NCI-H2081 treated with DMSO at 0.1 percent for 48 hours (cell line): ENCODE measurements at regions not wholly inside any gene's neighbourhood (a gene's known extent, or its start where the extent isn't known, plus 50 kb on each side); places are given as distances from the start of the nearest gene placed in this dataset.
"Not testable (repeated sequence)": the region's sequence is repeated elsewhere in the genome, so short reads cannot be mapped to it uniquely, and the experiment has no call there.

Source experiments
- DNase-seq: peaks from one replicate; lab custom pipeline; 2025; lab: John Stamatoyannopoulos, UW

DNA sequence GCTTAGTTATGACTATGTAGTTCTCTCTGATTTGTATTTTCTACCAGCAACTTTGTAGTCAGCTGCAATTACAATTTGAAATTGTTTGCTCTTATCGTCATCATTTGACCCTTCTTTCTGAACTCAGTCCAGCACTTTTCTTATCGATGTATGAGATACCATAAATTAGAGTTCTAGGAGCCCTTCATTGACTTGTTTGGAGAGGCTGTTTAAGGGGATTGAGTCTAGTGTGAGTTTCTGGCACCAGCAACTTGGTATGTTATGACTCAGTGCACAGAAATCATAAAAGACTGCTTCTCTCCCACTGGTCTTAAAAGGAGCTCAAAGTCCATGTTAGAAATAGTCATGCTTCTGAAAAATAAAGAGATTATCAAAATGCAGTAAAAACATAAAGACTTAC, 190.3 kb downstream of the TENT5A start:
- no peak for DNase-seq

DNA sequence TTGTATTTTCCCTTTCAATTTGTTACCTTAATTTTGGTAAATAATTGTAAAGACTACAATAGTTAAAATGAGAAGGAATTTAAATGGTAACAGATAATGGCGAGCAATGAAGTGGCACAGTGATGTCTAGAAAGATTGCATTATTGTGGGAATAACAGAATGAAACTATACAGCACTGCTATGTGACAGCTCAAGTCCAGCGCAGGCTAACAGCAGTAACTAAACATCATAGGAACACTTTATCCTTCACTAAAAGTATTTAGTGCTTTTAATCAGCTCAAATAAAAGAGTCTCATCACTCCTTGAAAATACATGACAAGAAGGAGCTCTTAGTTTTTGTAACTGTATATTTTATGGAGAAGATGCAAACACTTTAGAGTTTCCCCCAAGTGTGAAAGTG, 190.8 kb downstream of the TENT5A start:
- no peak for DNase-seq

DNA sequence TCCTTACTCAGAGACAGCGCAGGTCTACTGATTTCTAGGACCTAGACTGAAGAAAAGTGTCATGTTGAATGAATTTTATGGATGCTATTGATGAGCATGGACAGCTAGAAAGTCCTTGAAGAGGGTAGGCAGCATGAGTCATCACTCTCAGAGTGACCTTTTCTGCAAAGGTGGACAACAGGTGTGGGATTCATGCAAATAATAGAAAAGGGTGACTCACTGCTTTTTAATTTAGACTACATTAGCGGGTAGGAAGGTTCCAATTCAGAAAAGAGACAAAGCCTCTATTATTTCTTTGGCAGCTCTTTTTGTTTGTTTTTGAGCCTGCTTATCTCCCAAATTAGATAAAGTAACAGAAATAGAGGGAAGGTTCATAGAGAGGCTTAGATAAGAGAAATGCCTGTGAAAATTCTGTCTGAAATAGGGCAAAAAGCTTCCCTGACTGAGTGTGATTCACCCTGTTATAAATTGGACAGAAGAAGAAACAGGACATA, 191.4 kb downstream of the TENT5A start:
- DNase-seq: no peak

DNA sequence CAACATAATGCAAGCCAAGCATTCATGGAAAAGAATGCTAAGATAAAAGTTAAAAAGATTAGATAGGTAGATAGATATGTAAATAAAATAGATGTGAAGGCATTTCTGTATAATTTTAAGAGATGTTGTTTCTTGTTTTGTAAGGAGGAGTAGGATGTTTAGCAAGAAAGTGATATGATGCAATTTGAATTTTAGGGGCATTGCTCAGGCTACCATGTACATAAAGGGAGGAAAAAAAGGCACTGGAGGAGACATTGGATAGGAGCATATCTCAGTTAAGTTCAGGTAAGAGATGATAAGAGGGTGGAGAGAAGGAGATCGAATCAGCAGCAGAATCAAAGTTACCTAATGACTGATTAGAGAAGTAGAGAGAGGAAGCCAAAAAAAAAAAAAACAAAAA, 194.7 kb downstream of the TENT5A start:
- DNase-seq: no peak

DNA sequence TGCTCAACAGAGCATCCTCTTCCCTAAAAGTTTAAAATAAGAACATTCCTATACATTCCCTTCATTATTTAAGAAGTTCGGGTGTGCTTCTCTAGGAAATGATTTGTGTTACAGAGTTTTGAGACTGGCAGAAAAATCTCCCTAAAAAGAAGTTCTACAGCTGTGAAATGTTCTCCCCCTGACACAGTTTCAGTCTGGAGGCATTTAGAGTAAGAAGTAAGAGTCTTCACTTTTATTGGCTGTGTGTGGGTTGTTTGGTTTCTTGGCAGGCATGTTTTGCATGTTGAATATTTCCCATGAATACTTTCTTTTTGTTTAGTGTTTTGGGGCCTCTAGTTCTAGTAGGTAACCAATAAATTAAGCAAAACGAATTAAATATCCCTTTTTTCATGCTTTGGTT, 195.9 kb downstream of the TENT5A start:
- DNase-seq: no peak

DNA sequence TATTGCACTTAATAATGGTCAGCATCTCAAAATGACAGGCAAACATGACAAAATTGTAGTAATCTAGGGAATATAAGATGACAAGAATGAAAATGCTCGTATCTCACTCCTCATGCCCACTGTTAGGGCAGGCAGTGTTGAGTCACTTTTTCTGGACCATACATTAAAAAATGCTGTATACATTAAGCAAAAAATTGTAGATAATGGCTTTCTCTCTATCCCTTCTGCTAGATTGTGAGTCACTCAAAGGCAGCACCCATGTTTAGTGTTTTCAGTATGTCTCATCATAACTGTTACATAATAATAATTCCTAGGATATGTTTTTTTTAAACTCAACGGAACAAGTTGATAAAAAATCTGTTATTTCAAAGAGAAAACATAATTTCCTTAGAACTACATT, 199.3 kb downstream of the TENT5A start:
- no peak for DNase-seq

DNA sequence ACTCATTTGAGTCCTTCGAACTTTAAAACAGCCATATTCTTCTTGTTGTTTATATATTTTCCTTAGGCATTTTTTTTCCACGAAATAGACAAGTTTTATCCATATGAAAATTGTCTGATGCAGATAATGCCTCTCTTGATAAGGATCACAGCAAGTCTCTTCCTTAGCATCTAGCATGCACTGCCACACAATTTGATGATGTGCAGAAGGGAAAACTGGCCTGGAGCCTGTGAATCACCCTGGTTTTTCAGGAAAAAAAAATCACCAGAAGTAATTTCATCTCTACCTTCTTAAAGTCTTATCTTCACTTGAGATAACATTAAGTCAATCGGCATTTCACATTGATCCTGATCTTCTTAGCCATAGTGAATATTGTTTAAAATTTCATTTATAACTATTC, 199.8 kb downstream of the TENT5A start:
- DNase-seq: no peak

DNA sequence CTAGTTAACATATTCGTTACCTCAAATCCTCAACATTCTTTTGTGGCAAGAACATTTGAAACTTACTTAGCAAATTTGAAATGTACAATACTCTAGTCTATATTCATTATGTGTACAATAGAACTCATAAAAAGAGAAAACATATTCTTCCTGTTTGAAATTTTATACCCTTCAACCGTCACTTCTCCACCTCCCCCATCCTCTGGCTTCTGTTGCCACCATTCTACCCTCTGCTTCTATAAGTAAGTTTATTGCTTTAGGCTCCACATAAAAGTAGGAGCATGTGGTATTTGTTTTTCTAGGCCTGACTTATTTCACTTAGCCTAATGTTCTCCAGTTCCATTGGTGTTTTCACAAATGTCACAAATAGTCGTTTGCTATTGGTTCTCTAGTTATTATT, 205.3 kb downstream of the TENT5A start:
- DNase-seq: no peak

DNA sequence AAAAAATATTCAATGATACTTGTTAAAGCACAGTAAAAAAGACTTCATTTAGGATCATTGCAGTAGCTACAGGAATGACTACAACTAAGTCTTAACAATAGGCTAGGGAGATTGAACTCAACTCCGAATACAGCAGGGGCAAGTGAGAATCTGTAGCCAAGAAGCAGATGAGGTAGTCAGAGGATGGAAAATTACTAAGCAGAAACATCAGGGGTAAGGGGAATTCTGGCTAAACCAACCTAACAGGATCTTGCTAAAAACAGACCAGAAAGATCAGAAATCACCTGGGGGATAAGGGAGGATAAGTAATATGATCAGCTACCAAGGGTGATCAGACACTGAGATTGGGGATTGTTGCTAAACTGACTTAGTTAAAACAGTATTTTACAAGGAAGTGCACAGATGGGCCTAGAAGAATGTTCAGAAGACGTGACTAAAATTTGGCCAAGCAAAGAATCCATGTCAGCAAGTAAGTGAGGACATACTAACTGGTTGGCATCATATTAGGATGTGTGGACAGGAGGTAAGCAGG, 217.5 kb downstream of the TENT5A start:
- no peak for DNase-seq

DNA sequence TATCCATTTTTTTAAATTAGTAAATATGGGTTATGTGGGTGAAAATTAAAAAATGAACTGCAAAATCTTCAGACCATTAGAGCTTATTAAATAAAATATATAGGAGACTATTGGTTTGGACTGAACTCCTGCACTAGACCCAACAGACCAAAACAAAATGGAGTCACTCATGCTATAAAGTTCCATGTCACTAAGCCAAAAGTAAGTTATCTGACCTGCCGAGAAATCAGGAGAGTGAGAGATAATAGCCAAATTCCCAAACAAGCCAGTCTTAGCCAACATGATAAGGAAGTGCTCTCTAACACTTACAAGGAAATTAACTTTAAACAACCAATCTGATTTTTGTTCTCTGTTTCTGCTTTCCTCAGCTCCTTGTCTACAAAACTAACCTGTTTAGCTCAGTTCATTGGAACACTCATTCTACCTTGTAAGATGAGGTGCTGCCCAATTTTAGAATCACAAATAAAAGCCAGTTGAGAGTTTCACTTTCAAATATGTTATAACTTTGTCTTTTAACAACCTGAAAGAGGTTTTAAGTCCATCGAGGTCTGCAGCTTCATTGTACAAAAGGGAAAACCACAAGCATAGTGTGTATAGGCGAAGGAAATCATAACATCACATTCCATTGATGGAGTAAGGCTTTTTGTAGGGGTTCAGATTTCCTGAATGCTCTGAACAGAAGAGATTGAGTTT, 220.5 kb downstream of the TENT5A start:
- no peak for DNase-seq

DNA sequence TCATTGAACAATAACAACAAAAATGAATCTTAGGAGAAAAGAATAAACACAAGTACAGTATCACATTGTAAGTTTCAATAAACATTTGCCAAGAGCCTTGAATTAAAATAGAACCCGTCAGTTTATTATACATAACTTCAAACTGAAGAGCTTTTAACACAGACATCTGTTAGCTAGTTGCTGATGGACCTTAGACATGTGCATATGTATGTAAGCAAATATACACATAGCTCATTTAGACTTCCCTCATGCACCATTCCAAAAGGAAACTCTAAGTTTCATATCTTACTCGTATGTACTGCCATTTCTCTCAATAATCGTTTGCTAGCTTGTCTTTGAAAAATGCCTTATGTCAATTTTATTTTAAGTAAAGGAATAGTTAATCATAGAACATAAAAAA, 235.0 kb downstream of the TENT5A start:
- no peak for DNase-seq

DNA sequence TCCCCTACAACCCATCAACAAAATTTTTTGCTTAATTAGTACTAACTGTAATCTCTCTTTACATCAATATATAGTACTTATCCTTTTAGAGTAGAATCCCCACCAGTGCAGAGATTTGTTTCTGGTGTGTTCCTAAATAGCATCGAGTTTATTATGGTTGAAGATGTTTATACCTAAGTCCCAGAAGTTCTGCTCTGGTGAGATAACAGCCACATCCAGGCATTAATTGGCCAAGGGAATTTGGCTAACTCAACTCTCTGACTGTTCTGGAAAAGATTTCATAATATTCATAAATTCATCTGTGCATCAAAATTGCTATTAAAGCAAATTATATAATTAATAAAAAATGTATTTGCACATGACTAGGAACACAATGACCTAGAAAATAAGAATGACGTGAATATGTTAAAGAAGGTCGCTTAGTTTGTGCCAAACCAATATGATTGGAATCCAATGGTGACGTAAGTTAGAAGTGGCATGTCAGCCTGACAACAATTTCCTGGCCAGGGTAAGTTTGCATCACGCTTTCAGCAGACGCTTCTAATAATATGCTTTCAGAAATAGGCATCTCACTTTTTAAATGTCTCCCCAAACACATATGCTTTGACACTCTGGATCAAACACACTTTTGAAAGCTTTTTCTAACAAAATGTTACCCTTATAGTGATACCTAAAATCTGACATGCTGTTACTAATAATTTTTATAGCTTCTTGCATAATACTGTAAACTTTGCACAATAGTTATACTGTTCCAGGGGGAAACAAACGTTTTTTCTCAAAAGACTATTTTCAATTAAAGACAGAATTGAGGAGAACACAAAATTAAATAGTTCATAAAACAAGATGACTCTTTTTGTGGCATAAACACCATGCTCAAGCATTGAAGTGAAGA, 236.7 kb downstream of the TENT5A start:
- no peak for DNase-seq

DNA sequence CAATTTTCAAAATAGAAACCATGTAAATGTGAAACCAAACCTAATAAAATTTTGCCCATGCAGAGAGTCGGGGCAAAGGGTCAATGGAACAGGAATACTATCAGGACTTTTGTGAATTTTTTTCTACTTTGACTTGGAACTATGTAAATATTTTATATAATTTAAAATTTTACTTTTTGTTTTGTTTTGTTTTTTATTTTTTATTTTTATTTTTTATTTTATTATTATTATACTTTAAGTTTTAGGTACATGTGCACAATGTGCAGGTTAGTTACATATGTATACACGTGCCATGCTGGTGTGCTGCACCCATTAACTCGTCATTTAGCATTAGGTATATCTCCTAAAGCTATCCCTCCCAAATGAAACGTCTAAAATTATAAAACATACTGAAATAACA, 238.3 kb downstream of the TENT5A start:
- not testable (repeated sequence) for DNase-seq

DNA sequence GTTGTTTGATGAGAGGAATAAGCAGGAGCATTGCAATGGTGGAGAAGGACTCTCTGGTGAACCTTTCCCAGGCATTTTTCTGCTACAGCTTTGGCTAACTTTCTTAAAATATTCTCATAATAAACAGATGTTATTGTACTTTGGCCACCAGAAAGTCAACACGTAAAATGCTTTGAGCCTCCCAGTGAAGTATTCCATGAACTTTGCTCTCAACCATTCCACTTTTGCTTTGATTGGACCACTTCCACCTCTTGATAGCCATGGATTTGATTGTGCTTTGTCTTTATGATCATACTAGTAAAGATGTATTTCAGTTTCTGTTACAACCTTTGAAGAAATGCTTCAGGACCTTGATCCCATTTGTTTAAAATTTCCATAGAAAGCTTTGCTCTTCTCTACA, 241.1 kb downstream of the TENT5A start:
- no peak for DNase-seq

DNA sequence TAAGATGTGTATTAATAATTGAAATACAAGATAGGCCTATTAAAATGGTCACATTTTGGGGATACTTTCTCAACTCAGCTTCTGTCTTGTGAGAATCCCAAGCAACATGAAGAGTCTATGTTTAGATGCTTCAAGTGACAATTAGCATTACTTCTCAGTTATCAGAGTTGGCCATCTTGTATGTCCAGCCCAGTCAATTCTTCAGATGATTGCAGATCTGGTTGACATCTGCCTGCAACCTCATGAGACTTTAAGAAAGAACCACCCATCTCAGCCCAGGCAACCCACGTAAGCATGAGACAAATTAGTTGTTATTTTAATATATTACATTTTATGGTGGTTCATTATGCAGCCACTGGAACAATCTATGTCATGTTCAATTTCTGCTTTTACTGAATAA, 256.5 kb downstream of the TENT5A start:
- no peak for DNase-seq

DNA sequence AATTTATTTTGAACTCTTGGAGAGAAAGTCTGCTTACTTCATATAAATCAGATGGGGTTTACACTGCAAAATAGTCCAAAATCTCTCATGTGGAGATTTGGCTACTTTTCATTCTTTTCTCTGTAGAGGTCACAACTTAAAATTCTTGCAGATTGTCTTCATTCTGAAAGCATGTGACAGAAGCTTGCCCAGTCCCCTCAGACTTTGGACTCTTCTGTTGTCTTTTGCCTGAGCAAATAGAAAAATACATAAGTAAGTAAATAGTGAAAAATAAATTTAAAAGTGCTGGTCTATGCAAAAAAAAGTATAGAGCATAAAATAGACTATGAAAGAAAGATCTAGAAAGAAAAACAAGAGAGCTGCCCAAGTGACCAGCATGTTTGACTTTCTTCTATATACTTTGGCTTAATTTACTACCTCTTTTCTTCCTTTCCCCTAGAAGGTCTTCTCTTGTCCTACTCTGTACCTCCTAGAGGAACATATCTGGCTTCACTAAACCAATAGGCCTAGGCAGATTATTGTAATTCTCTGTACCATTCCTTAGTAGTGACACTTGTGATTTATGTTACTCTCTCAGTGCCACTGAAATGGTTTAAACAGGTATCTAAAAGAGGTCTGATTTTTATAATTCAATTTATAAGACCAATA, 260.9 kb downstream of the TENT5A start:
- no peak for DNase-seq

DNA sequence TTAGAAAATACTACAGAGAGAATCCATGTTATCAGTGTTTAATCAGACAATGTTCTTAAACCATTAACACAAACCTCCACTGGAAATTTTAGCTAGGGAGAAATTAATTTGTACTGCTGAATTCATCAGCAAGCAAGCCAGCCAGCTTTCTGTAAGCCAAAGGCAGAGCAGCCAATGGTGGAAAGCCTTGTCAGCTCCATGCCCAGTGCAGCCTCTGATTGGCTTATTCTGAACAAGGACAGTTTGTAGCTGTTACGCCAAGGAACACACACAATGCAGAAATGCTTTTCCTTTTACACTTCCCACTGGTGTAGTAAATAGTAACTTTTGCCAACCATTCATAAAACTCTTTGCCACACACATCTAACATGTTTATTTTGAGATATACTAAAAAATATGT, 265.0 kb downstream of the TENT5A start:
- DNase-seq: no peak

DNA sequence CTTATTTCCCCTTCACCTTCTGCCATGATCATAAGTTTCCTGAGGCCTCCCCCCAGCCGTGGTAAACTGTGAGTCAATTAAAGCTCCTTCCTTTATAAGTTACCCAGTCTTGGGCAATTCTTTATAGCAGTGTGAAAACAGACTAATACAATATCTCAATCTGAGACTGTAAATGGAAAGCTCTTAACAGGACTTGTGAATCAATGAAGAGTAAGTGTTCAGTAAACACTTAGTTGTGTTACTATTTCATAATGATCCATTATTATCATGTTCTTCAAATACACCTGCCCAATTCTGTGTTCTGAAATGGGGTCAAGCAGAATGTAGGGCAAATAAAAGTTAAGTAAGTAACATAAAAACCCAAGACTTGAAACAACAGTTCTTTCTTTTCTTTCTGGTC, 266.2 kb downstream of the TENT5A start:
- no peak for DNase-seq

DNA sequence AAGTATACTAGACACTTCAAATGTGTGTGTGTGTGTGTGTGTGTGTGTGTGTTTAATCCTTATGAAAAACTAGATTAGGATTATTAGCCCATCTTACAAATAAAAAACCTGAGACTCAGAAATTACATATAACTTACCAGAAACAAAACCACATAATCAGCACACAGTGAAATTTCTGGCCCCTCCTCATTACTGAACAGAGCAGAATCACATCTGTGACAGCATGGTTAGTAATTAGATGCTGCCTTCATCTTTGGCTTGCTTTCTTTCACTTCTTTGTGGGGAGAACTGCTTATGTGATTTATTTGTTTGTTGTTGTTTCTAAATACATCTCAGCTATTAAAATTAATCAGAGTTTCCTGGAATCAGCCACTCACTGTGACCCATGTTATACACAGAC, 267.1 kb downstream of the TENT5A start:
- DNase-seq: no peak

DNA sequence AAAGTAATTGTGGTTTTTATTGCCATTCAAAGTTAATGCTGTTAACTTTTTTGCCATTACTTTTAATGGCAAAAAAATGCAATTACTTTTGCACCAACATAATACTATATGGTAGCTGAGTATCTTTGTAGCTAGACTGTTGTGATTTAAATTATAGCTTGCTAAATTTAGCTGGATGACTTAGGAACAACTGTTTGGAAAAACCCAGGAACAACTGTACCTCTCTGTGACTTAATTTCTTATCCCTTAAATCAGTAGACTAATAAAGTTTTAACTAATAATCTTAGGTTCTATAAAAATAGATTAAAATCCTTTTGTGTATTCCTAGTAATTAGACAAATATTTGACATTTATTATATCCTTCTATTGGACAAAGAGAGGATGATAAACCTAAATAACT, 268.2 kb downstream of the TENT5A start:
- DNase-seq: no peak

DNA sequence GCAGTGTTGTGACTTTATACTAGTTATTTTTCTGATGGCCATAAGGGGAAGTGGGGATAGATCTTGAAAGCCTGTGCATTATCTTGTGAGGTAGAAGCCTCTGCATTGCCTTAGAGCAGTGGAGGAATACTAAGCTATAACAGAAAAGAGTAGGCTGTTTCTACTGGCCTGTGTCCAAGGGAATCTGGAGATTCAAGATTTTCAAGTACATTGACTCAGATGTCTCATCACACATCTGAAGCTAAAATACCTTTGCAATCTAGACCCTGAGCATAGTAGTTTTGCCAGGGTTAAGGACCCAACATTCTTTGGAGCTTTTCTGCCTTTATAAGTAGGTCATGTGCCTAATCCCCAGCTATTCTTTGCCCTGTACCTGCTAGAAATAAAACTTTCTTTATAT, 272.3 kb downstream of the TENT5A start:
- DNase-seq: no peak

DNA sequence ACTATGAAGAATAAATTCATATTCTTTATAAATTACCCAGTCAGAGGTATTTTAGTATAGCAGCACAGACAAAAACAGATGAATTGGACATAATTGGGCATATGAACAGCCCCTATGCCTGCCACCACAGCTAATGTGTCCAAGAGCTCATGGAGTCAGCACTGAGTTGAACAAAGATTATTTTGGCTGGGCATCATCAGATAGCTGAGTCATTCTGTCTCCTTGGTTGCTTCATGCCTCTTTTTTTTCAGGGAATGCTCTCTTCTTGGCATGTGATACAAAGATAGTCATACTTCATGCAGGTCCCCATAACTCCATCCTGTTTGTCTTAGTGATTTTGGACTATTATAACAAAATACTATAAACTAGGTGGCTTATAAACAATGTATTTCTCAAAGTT, 275.6 kb downstream of the TENT5A start:
- DNase-seq: no peak

DNA sequence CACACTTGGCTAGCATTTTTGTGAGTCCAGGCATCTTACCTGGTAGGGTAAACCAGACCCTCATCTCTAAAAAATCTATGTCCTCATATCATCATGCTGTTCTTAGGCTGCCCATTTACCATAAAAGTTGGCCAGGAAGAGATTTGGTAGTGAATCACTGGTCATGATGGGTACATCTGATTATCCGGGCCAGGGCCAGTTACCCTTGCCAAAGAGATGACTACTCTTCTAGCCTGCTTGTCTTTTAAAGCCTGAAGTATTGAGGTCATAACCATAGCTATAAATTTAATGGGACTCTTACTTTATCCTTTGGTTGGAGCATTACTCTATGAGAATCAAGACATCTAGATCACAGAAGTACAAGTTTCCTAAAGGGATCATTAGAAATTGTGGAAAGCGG, 276.8 kb downstream of the TENT5A start:
- no peak for DNase-seq
